CD4-positive, alpha-beta T cell treated with Interferon alpha-2 for 1 hour (primary cell): ENCODE measurements at regions not wholly inside any gene's neighbourhood (a gene's known extent, or its start where the extent isn't known, plus 50 kb on each side); places are given as distances from the start of the nearest gene placed in this dataset.
"Not testable (repeated sequence)": the region's sequence is repeated elsewhere in the genome, so short reads cannot be mapped to it uniquely, and the experiment has no call there.

Experiments
- DNase-seq, 2 donors: peaks; one replicate each; pipeline ENCODE4 v3.0.0-alpha.2; 2020 to 2022

- not testable (repeated sequence) for DNase-seq
Observed at GRCh38 chr7:76117306-76117991, 69.5 kb downstream of the MDH2 start.

GRCh38 chr7:76118253-76119036 is 70.5 kb downstream of the MDH2 start:
- DNase-seq: not testable (repeated sequence)

GRCh38 chr7:76121044-76121443 is 73.1 kb downstream of the MDH2 start:
- no peak for DNase-seq

GRCh38 chr7:76122516-76123239 is 74.8 kb downstream of the MDH2 start:
- DNase-seq: no peak

GRCh38 chr7:76123316-76123715 is 75.4 kb downstream of the MDH2 start:
- DNase-seq: no peak

- DNase-seq: no peak
Observed at GRCh38 chr7:76125560-76125959, 76.1 kb upstream of the SRRM3 start.

GRCh38 chr7:76126632-76127031 is 75.1 kb upstream of the SRRM3 start:
- no peak for DNase-seq

- DNase-seq: no peak
Observed at GRCh38 chr7:76129366-76129765, 72.3 kb upstream of the SRRM3 start.

GRCh38 chr7:76129836-76130235 is 71.9 kb upstream of the SRRM3 start:
- no peak for DNase-seq

- peak; percentile 3 to 20 for DNase-seq
Observed at GRCh38 chr7:76130661-76131060, 71.0 kb upstream of the SRRM3 start.

- DNase-seq: not testable (repeated sequence)
Observed at GRCh38 chr7:76131887-76132286, 69.8 kb upstream of the SRRM3 start.

GRCh38 chr7:76133164-76133775 is 68.4 kb upstream of the SRRM3 start:
- DNase-seq: peak in 1 of 2 donors; percentile 5

GRCh38 chr7:76133839-76134238 is 67.9 kb upstream of the SRRM3 start:
- DNase-seq: no peak

- DNase-seq: not testable (repeated sequence)
Observed at GRCh38 chr7:76135263-76135662, 66.4 kb upstream of the SRRM3 start.

GRCh38 chr7:76138577-76139313 is 63.0 kb upstream of the SRRM3 start:
- not testable (repeated sequence) for DNase-seq

- DNase-seq: no peak
Observed at GRCh38 chr7:76139670-76140069, 62.0 kb upstream of the SRRM3 start.

- not testable (repeated sequence) for DNase-seq
Observed at GRCh38 chr7:76140259-76140658, 61.4 kb upstream of the SRRM3 start.

GRCh38 chr7:76142861-76143260 is 58.8 kb upstream of the SRRM3 start:
- DNase-seq: peak in 1 of 2 donors; percentile 45

GRCh38 chr7:76144664-76145270 is 56.9 kb upstream of the SRRM3 start:
- DNase-seq: not testable (repeated sequence)

GRCh38 chr7:76146374-76146773 is 55.3 kb upstream of the SRRM3 start:
- DNase-seq: no peak

- DNase-seq: not testable (repeated sequence)
Observed at GRCh38 chr7:76148947-76149346, 52.7 kb upstream of the SRRM3 start.
